H1 (cell line): ENCODE measurements at regions not wholly inside any gene's neighbourhood (a gene's known extent, or its start where the extent isn't known, plus 50 kb on each side); places are given as distances from the start of the nearest gene placed in this dataset.

Source experiments
- CTCF ChIA-PET: fragments of 300-600 bp; sonication (Branson Sonifier 250); formaldehyde crosslinking; loops from one replicate; lab custom pipeline; 2021; ENCODE audit not compliant: partially characterized antibody; lab: Charles Lee
- POLR2A ChIA-PET: fragments of 300-600 bp; sonication (Branson Sonifier 250); formaldehyde crosslinking; loops from one replicate; lab custom pipeline; 2021; ENCODE audit warnings: inconsistent platforms; ENCODE audit not compliant: partially characterized antibody; lab: Charles Lee
- DNase-seq, 2 experiments: peaks; one replicate each; pipeline versions ENCODE4 v3.0.0 to v3.0.0-alpha.2; 2010 to 2022; ENCODE audit warnings: low spot score in 2 of 2, low read depth in 1 of 2, mixed read lengths in 1 of 2
- FAIRE-seq: peaks from 2 replicates; lab custom pipeline; 2011; peaks lifted over from hg19 to GRCh38; lab: Jason Lieb, UNC
- H2AFZ ChIP-seq: 2 replicates; pipeline ENCODE4 v1.8.1; 2012; ENCODE audit warnings: low read length, inconsistent platforms
- H2AK5ac ChIP-seq: 2 replicates; pipeline ENCODE4 v1.6.1; 2013; ENCODE audit warnings: low read depth, low read length
- H2BK120ac ChIP-seq: replicated peaks from 2 replicates; pipeline ENCODE3; 2013; ENCODE audit warnings: low read depth, low read length, inconsistent platforms
- H2BK12ac ChIP-seq: 2 replicates; pipeline ENCODE4 v1.6.1; 2013; ENCODE audit warnings: low read depth, low read length
- H2BK15ac ChIP-seq: 2 replicates; pipeline ENCODE4 v1.6.1; 2013; ENCODE audit warnings: low read length
- H2BK20ac ChIP-seq: 2 replicates; pipeline ENCODE4 v1.6.1; 2013; ENCODE audit warnings: low read length
- H2BK5ac ChIP-seq: 2 replicates; pipeline ENCODE4 v1.6.1; 2013; ENCODE audit warnings: low read depth, low read length
- H3K14ac ChIP-seq: 2 replicates; pipeline ENCODE4 v1.6.1; 2013; ENCODE audit warnings: inconsistent platforms; ENCODE audit not compliant: insufficient read length
- H3K18ac ChIP-seq: 2 replicates; pipeline ENCODE4 v1.6.1; 2013; ENCODE audit warnings: low read length; ENCODE audit errors: extremely low read depth
- H3K23ac ChIP-seq: 2 replicates; pipeline ENCODE4 v1.6.1; 2013; ENCODE audit warnings: inconsistent platforms; ENCODE audit not compliant: insufficient read length
- H3K23me2 ChIP-seq: 2 replicates; pipeline ENCODE4 v1.6.1; 2013; ENCODE audit warnings: low read depth, low read length
- H3K27ac ChIP-seq: 2 replicates; pipeline ENCODE4 v1.6.1; 2011; ENCODE audit warnings: low read depth, low read length, inconsistent platforms
- H3K27me3 ChIP-seq, 4 experiments: replicated peaks in 1 of 4; 1 replicate in 1 of 4; 2 replicates in 3 of 4; pipeline versions ENCODE4 v1.6.1 to v1.8.1; 2011 to 2013; ENCODE audit warnings: low read length in 3 of 4, mild to moderate bottlenecking in 3 of 4, inconsistent platforms in 2 of 4, mixed read lengths in 2 of 4, moderate library complexity in 1 of 4; ENCODE audit not compliant: control insufficient read depth in 3 of 4, insufficient read depth in 3 of 4; ENCODE audit errors: extremely low read depth in 1 of 4
- H3K36me3 ChIP-seq, 4 experiments: 2 replicates each; pipeline versions ENCODE4 v1.6.1 to v1.8.1; 2011 to 2013; ENCODE audit warnings: mild to moderate bottlenecking in 4 of 4, low read length in 3 of 4, moderate library complexity in 2 of 4, control low read depth in 1 of 4, inconsistent platforms in 1 of 4; ENCODE audit not compliant: insufficient read depth in 4 of 4, control insufficient read depth in 2 of 4
- H3K4ac ChIP-seq: replicated peaks from 2 replicates; pipeline ENCODE3; 2013; ENCODE audit warnings: low read length, low read depth, mixed read lengths, inconsistent platforms; ENCODE audit not compliant: insufficient read length
- H3K4me1 ChIP-seq, 4 experiments: replicated peaks in 1 of 4; 1 replicate in 1 of 4; 2 replicates in 3 of 4; pipeline versions ENCODE4 v1.6.1 to v1.8.1; 2011 to 2013; ENCODE audit warnings: low read length in 3 of 4, inconsistent platforms in 2 of 4, mixed read lengths in 1 of 4; ENCODE audit not compliant: insufficient read depth in 4 of 4, control insufficient read depth in 3 of 4
- H3K4me2 ChIP-seq, 2 experiments: 2 replicates each; pipeline versions ENCODE4 v1.6.1 to v1.8.1; 2011 to 2013; ENCODE audit warnings: low read depth in 2 of 2, low read length in 2 of 2, control low read depth in 1 of 2, inconsistent platforms in 1 of 2, mild to moderate bottlenecking in 1 of 2; ENCODE audit not compliant: insufficient read depth in 1 of 2
- H3K4me3 ChIP-seq, 4 experiments: fragments of 200-600, 300-600 bp in 1 of 4; sonication (generic), shearing (Covaris generic), sonication (Bioruptor Twin) in 1 of 4; 2 replicates each; pipeline versions ENCODE4 v1.5.1 to v1.8.1; 2011 to 2016; ENCODE audit warnings: low read length in 4 of 4, low read depth in 3 of 4, control low read depth in 2 of 4, inconsistent platforms in 2 of 4, mild to moderate bottlenecking in 2 of 4, mixed read lengths in 1 of 4, moderate library complexity in 1 of 4; ENCODE audit not compliant: insufficient read depth in 2 of 4; ENCODE audit errors: extremely low read depth in 1 of 4
- H3K56ac ChIP-seq: replicated peaks from 2 replicates; pipeline ENCODE3; 2013; ENCODE audit warnings: low read depth, mild to moderate bottlenecking, mixed read lengths, low read length, inconsistent platforms; ENCODE audit not compliant: insufficient read length
- H3K79me1 ChIP-seq: 2 replicates; pipeline ENCODE4 v1.6.1; 2013; ENCODE audit warnings: low read depth, low read length, control low read depth
- H3K79me2 ChIP-seq, 2 experiments: 2 replicates each; pipeline versions ENCODE4 v1.6.1 to v1.8.1; 2012 to 2013; ENCODE audit warnings: low read length in 2 of 2, mild to moderate bottlenecking in 2 of 2, inconsistent platforms in 1 of 2; ENCODE audit not compliant: insufficient read depth in 2 of 2, control insufficient read depth in 1 of 2
- H3K9ac ChIP-seq, 4 experiments: replicated peaks in 1 of 4; 1 replicate in 1 of 4; 2 replicates in 3 of 4; pipeline versions ENCODE4 v1.6.1 to v1.8.1; 2011 to 2013; ENCODE audit warnings: low read depth in 3 of 4, low read length in 3 of 4, control low read depth in 2 of 4, mild to moderate bottlenecking in 2 of 4, moderate library complexity in 2 of 4, inconsistent platforms in 1 of 4; ENCODE audit errors: extremely low read depth in 1 of 4
- H3K9me3 ChIP-seq, 2 experiments: 2 replicates each; pipeline versions ENCODE4 v1.6.1 to v1.8.1; 2012 to 2013; ENCODE audit warnings: mild to moderate bottlenecking in 2 of 2, moderate library complexity in 2 of 2, control low read depth in 1 of 2, inconsistent platforms in 1 of 2, low read depth in 1 of 2, low read length in 1 of 2, mixed read lengths in 1 of 2; ENCODE audit not compliant: insufficient read depth in 2 of 2
- H4K20me1 ChIP-seq, 2 experiments: replicated peaks in 1 of 2; 2 replicates each; pipeline versions ENCODE3 to v1.8.1; 2011 to 2013; ENCODE audit warnings: inconsistent platforms in 2 of 2, low read length in 2 of 2, mild to moderate bottlenecking in 1 of 2; ENCODE audit not compliant: insufficient read depth in 2 of 2, control insufficient read depth in 1 of 2
- H4K5ac ChIP-seq: 2 replicates; pipeline ENCODE4 v1.6.1; 2013; ENCODE audit warnings: low read length, low read depth, mixed read lengths, inconsistent platforms; ENCODE audit not compliant: insufficient read length
- H4K8ac ChIP-seq: 2 replicates; pipeline ENCODE4 v1.8.0; 2013; ENCODE audit warnings: mild to moderate bottlenecking, moderate library complexity, low read length, inconsistent platforms; ENCODE audit not compliant: insufficient read depth; ENCODE audit errors: extremely low read depth
- H4K91ac ChIP-seq: replicated peaks from 2 replicates; pipeline ENCODE3; 2013; ENCODE audit warnings: low read length, mixed read lengths, inconsistent platforms; ENCODE audit not compliant: insufficient read length
- ASH2L ChIP-seq: fragments of 200-600, 300-600 bp; sonication (generic); IDR thresholded peaks from one replicate; pipeline ENCODE4 v1.7.1; 2017; ENCODE audit warnings: low read length
- MAX ChIP-seq: IDR thresholded peaks from 2 replicates; pipeline ENCODE4 v1.6.1; 2012; ENCODE audit warnings: inconsistent platforms
- SAP30 ChIP-seq: fragments of 300-600 bp; sonication (generic); IDR thresholded peaks from 2 replicates; pipeline ENCODE4 v1.7.1; 2012; ENCODE audit warnings: low read length, moderate library complexity, mild to moderate bottlenecking, inconsistent platforms; ENCODE audit not compliant: insufficient read depth, insufficient replicate concordance
- WGBS, 2 experiments: shearing (Covaris generic) in 1 of 2; methylation state at CpG; one replicate each; pipeline versions ENCODE4 v1.1.6 to v1.1.7; 2013 to 2015; ENCODE audit warnings: low lambda C conversion rate in 2 of 2, mixed read lengths in 2 of 2, inconsistent platforms in 1 of 2, low coverage in 1 of 2, missing lambda C conversion rate in 1 of 2; ENCODE audit not compliant: insufficient replicate concordance in 2 of 2, insufficient coverage in 1 of 2, insufficient read length in 1 of 2; ENCODE audit errors: extremely low coverage in 1 of 2, missing lambda C conversion rate in 1 of 2; 5-methylcytosine and 5-hydroxymethylcytosine counted together

GRCh38 chrX:5163663-5164062, 1065.0 kb downstream of the NLGN4X start:
- no peaks in the 10 kb centered on the region for H3K27me3 ChIP-seq
- H3K4me2 ChIP-seq, result no peak overlapping the region; a peak in 1 of 4 replicates
- FAIRE-seq (no peak), DNase-seq (no peak)
- H3K23me2 ChIP-seq, result no peaks in the 10 kb centered on the region
- no peak overlapping the region for H4K8ac ChIP-seq
- no peak overlapping the region for H3K27ac ChIP-seq
- WGBS, 2 experiments, result 56% methylated on average over 1 of the region's 1 CpG; no CpG with 5 or more reads in 1 of the 2 experiments
- CTCF ChIA-PET, result no interaction called here
- no peak overlapping the region for H3K4me3 ChIP-seq
- no peak overlapping the region for H2BK20ac ChIP-seq
- H4K20me1 ChIP-seq, result no peaks in the 10 kb centered on the region
- H2AFZ ChIP-seq, result no peak overlapping the region
- no peak overlapping the region for H3K56ac ChIP-seq
- no peak overlapping the region for H2BK15ac ChIP-seq
- H3K9ac ChIP-seq, result no peak overlapping the region
- no peaks in the 10 kb centered on the region for H3K79me1 ChIP-seq
- H3K23ac ChIP-seq, result no peak overlapping the region
- no peak overlapping the region for H4K91ac ChIP-seq
- H3K18ac ChIP-seq, result no peak overlapping the region
- H2BK12ac ChIP-seq, result no peak overlapping the region
- POLR2A ChIA-PET, result no interaction called here
- no peak overlapping the region for H3K14ac ChIP-seq
- H3K9me3 ChIP-seq, result no peaks in the 10 kb centered on the region
- H3K36me3 ChIP-seq, result no peaks in the 10 kb centered on the region
- no peaks in the 10 kb centered on the region for H3K4me1 ChIP-seq
- no peaks in the 10 kb centered on the region for H3K79me2 ChIP-seq
- no peak overlapping the region for H2AK5ac ChIP-seq
- TF ChIP-seq ASH2L (no peak), SAP30 (no peak), MAX (no peak)
- H2BK5ac ChIP-seq, result no peak overlapping the region
- H2BK120ac ChIP-seq, result no peak overlapping the region
- no peak overlapping the region for H4K5ac ChIP-seq
- no peak overlapping the region for H3K4ac ChIP-seq
